Parathyroid adenoma (tissue), 2 donors: ENCODE measurements at regions not wholly inside any gene's neighbourhood (a gene's known extent, or its start where the extent isn't known, plus 50 kb on each side); places are given as distances from the start of the nearest gene placed in this dataset.
A peak's percentile ranks its signal among the peaks of the same experiment; 100 is the strongest.
"Not testable (repeated sequence)": the region's sequence is repeated elsewhere in the genome, so short reads cannot be mapped to it uniquely, and the experiment has no call there.

ENCODE experiments used
- H2AFZ ChIP-seq: fragments of 300-600 bp; sonication (generic); one replicate; pipeline ENCODE4 v1.7.0; 2017; ENCODE audit warnings: antibody characterized with exemption, mild to moderate bottlenecking
- H3K27ac ChIP-seq: fragments of 300-600 bp; sonication (generic); one replicate; pipeline ENCODE4 v1.7.0; 2017
- H3K27me3 ChIP-seq: fragments of 300-600 bp; sonication (generic); one replicate; pipeline ENCODE4 v1.7.0; 2017; ENCODE audit warnings: low read length; ENCODE audit not compliant: control insufficient read depth, insufficient read depth
- H3K36me3 ChIP-seq: fragments of 300-600 bp; sonication (generic); one replicate; pipeline ENCODE4 v1.7.0; 2017; ENCODE audit warnings: low read length; ENCODE audit not compliant: control insufficient read depth, insufficient read depth
- H3K4me1 ChIP-seq: fragments of 300-600 bp; sonication (generic); one replicate; pipeline ENCODE4 v1.7.0; 2017; ENCODE audit warnings: control low read depth
- H3K4me2 ChIP-seq: fragments of 300-600 bp; sonication (generic); one replicate; pipeline ENCODE4 v1.7.0; 2017; ENCODE audit warnings: low read length
- H3K4me3 ChIP-seq: fragments of 300-600 bp; sonication (generic); one replicate; pipeline ENCODE4 v1.7.0; 2017; ENCODE audit warnings: low read depth, low read length
- H3K79me2 ChIP-seq: fragments of 300-600 bp; sonication (generic); one replicate; pipeline ENCODE4 v1.7.0; 2017; ENCODE audit warnings: control low read depth
- H3K9ac ChIP-seq: fragments of 300-600 bp; sonication (generic); one replicate; pipeline ENCODE4 v1.7.0; 2017; ENCODE audit warnings: mild to moderate bottlenecking
- H3K9me3 ChIP-seq: fragments of 300-600 bp; sonication (generic); one replicate; pipeline ENCODE4 v1.7.0; 2017; ENCODE audit warnings: low read length; ENCODE audit not compliant: control insufficient read depth
- CTCF ChIP-seq: fragments of 300-600 bp; sonication (generic); IDR thresholded peaks from one replicate; pipeline ENCODE4 v1.7.0; 2017; ENCODE audit warnings: antibody characterized with exemption, mild to moderate bottlenecking
- donor health status: primary hyperparathyroidism.

DNA sequence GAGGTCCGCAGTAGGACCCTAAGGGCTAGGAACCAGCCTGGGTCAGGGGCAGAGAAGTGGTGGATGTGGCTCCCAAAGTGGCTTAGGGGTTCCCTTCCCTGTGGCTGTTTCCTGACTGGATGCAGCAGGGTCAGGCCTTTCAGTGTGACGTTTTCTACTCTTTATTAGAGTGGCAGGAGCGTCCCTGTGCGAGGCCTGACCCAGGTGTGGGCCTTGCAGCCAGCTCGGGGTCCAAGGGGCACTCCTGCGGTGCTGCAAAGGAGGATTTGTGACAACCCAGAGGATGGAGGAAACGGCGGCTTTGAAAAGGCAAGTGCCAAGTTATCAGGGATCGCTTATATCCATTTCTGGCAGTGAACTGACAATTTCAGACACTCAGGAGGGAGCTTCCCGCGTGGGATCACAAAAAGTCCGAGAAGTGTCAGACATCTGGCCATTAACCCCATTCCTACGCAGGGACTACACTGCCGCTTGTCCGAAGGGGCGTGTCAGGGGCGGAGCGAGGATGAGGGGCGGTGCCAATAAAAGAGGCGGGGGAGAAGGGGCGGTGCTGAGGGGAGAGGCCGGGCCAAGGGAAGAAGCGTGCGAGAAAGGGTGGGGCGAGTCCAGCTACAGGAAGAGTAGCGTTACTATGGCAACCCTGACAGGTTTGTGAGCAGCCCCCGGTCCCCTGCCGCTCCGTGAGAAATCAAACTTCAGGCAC is 98.8 kb upstream of the ZNF722 start:
- H3K9ac ChIP-seq = no peak overlapping the region
- no peaks in the 10 kb centered on the region for H3K36me3 ChIP-seq
- H3K27me3 ChIP-seq = no peaks in the 10 kb centered on the region
- H3K4me3 ChIP-seq = peak overlapping the region; percentile 97
- H3K27ac ChIP-seq = peak overlapping the region; percentile 65
- peak overlapping the region; percentile 86 for H2AFZ ChIP-seq
- no peaks in the 10 kb centered on the region for H3K4me1 ChIP-seq
- H3K4me2 ChIP-seq = peak overlapping the region; percentile 100
- H3K9me3 ChIP-seq = no peaks in the 10 kb centered on the region
- no peak for TF ChIP-seq CTCF
- H3K79me2 ChIP-seq = no peaks in the 10 kb centered on the region

- Histone ChIP-seq H3K79me2 (no peaks in the 10 kb centered on the region), H3K9me3 (no peaks in the 10 kb centered on the region), H3K4me3 (peak overlapping the region; percentile 97), H2AFZ (peak overlapping the region; percentile 86), H3K27ac (peak overlapping the region; percentile 65), H3K36me3 (no peaks in the 10 kb centered on the region), H3K27me3 (no peaks in the 10 kb centered on the region), H3K9ac (no peak overlapping the region), H3K4me2 (peak overlapping the region; percentile 100), H3K4me1 (no peaks in the 10 kb centered on the region)
- no peak for TF ChIP-seq CTCF
These were observed 98.0 kb upstream of the ZNF722 start for GRCh38 chr7:63900394-63901203.

DNA sequence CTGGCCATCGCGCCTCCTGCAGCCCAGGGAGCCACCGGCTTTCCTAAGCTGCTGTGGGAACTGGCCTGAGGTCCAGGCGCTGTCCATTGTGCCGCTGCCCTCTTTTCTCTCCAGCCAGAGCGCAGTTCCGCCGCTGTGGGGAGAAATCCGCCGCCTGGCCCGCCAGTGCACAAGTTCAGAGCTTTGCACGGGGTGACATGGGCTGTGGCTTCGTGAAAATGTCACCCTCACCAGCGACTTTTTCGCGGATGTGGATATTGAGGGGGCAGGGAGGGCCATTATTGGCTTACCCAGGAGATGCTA is 97.5 kb upstream of the ZNF722 start:
- Histone ChIP-seq H2AFZ (peak overlapping the region; percentile 86), H3K27ac (peak overlapping the region; percentile 65), H3K4me3 (peak overlapping the region; percentile 97), H3K4me2 (peak overlapping the region; percentile 100)
- not testable (repeated sequence) for H3K27me3 ChIP-seq, H3K36me3 ChIP-seq, H3K9me3 ChIP-seq, H3K4me1 ChIP-seq, H3K79me2 ChIP-seq, H3K9ac ChIP-seq

GRCh38 chr7:63918986-63919385 is 79.7 kb upstream of the ZNF722 start:
- H2AFZ ChIP-seq = no peak overlapping the region
- no peaks in the 10 kb centered on the region for H3K4me1 ChIP-seq
- no peak overlapping the region for H3K4me3 ChIP-seq
- no peaks in the 10 kb centered on the region for H3K36me3 ChIP-seq
- H3K9ac ChIP-seq = no peak overlapping the region
- no peaks in the 10 kb centered on the region for H3K9me3 ChIP-seq
- H3K79me2 ChIP-seq = no peaks in the 10 kb centered on the region
- TF ChIP-seq CTCF = no peak
- no peak overlapping the region for H3K4me2 ChIP-seq
- H3K27ac ChIP-seq = no peak overlapping the region
- H3K27me3 ChIP-seq = no peaks in the 10 kb centered on the region

GRCh38 chr7:63925262-63925625 is 73.4 kb upstream of the ZNF722 start:
- H3K27ac ChIP-seq = peak overlapping the region; percentile 97

More at GRCh38 chr7:63925262-63925625, 73.4 kb upstream of the ZNF722 start:
- Histone ChIP-seq H3K79me2 (no peaks in the 10 kb centered on the region), H3K4me2 (peak overlapping the region; percentile 99), H3K9ac (no peak overlapping the region), H2AFZ (peak overlapping the region; percentile 83), H3K36me3 (no peaks in the 10 kb centered on the region), H3K27me3 (no peaks in the 10 kb centered on the region), H3K9me3 (no peaks in the 10 kb centered on the region), H3K4me3 (peak overlapping the region; percentile 90), H3K4me1 (no peaks in the 10 kb centered on the region)
- TF ChIP-seq CTCF = no peak
